ENCODE measurements at regions not wholly inside any gene's neighbourhood (a gene's known extent, or its start where the extent isn't known, plus 50 kb on each side); places are given as distances from the start of the nearest gene placed in this dataset.
"Not testable (repeated sequence)": the region's sequence is repeated elsewhere in the genome, so short reads cannot be mapped to it uniquely, and the experiment has no call there.

DNA sequence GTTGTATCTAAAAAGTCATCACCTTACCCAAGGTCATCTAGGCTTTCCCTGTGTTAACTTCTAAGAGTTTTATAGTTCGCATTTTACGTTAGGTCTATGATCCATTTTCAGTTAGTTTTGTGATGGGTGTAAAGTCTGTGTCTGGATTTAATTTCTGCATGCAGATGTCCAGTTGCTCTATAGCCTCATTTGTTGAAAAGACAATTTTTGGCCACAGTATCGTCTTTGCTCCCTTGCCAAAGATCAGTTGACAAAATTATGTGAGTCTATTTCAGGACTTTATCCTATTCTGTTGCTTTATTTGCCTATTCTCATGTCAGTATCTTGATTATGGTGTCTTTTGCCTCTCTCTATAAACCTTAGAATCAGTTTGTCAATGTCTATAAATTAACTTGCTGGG is 85.1 kb downstream of the METRNL start:
- ChIA-PET CTCF (no interaction called here), POLR2A (ENCODE audit: unreplicated experiment) (no interaction called here)
- intact Hi-C loops (cut with micrococcal nuclease; ENCODE audit: unreplicated experiment) = no loop called here
- Histone ChIP-seq H2AFZ (no peak overlapping the region), H3K9me2 (ENCODE audit: insufficient read depth) (no peaks in the 10 kb centered on the region), H3K79me2 (ENCODE audit: low read depth) (no peaks in the 10 kb centered on the region), H3K36me3 (ENCODE audit: low read depth) (no peaks in the 10 kb centered on the region), H3K27me3 (ENCODE audit: insufficient read depth, low read depth) (no peaks in the 10 kb centered on the region), H3F3A (ENCODE audit: insufficient read depth, low read depth) (no peaks in the 10 kb centered on the region), H3K4me1 (replicated peaks; ENCODE audit: insufficient read depth) (no peaks in the 10 kb centered on the region), H3K4me2 (no peak overlapping the region), H3K4me3 (no peak overlapping the region), H4K20me1 (ENCODE audit: insufficient read depth) (no peaks in the 10 kb centered on the region), H3K27ac (no peak overlapping the region), H3K9me3 (ENCODE audit: insufficient read depth, low read depth) (no peaks in the 10 kb centered on the region)
- no peak for DNase-seq
- no TSS peak for BruUV-seq (replicated peaks)
- TF ChIP-seq, protein P1, sequence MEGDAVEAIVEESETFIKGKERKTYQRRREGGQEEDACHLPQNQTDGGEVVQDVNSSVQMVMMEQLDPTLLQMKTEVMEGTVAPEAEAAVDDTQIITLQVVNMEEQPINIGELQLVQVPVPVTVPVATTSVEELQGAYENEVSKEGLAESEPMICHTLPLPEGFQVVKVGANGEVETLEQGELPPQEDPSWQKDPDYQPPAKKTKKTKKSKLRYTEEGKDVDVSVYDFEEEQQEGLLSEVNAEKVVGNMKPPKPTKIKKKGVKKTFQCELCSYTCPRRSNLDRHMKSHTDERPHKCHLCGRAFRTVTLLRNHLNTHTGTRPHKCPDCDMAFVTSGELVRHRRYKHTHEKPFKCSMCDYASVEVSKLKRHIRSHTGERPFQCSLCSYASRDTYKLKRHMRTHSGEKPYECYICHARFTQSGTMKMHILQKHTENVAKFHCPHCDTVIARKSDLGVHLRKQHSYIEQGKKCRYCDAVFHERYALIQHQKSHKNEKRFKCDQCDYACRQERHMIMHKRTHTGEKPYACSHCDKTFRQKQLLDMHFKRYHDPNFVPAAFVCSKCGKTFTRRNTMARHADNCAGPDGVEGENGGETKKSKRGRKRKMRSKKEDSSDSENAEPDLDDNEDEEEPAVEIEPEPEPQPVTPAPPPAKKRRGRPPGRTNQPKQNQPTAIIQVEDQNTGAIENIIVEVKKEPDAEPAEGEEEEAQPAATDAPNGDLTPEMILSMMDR (conservative IDR thresholded peaks at IDR 0.05) = no peak
- TF ChIP-seq EZH2 (IDR thresholded peaks at IDR 0.05; ENCODE audit: low read depth) = no peak

DNA sequence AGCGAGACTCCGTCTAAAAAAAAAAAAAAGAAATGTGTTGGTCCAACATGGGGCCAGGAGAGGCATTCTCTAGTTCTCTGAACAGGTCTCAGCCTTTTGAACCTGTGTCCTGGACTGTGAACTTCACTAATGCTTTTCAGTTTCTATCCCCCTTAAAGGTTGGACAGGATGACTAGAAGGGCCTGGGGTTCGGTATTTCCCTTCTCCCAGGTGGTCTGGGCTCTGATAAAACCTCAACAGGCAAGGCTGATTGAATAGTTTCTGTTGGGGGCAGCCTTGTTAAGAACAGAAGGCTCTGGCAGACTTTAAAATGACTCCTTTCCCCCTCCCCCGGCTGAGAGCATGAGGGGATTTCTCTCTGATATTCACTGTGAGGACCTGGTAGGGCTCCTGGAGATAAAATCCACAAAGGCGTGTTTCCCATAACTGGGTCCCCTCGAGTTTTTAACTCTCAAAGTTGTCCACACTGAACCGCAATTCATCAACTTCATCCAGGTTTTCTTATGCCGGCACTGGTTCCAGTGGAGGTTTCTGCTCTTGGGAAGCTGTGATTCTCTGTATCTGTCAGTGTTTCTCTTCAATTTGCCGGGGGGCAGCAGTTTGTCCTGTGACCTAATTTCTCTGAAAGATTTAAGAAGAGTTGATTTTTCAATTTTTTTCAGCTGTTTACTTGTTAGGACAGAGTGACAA is 91.3 kb downstream of the METRNL start:
- TF ChIP-seq, protein P1 (conservative IDR thresholded peaks at IDR 0.05) = no peak
- no peak for TF ChIP-seq EZH2 (IDR thresholded peaks at IDR 0.05; ENCODE audit: low read depth)
- H3K9me2 ChIP-seq (ENCODE audit: insufficient read depth) = no peaks in the 10 kb centered on the region
- DNase-seq = no peak
- H3K4me2 ChIP-seq = no peak overlapping the region
- H3K4me1 ChIP-seq (replicated peaks; ENCODE audit: insufficient read depth) = no peaks in the 10 kb centered on the region
- H2AFZ ChIP-seq = no peak overlapping the region
- no peaks in the 10 kb centered on the region for H3K79me2 ChIP-seq (ENCODE audit: low read depth)
- no peaks in the 10 kb centered on the region for H3K36me3 ChIP-seq (ENCODE audit: low read depth)
- H3F3A ChIP-seq (ENCODE audit: insufficient read depth, low read depth) = no peaks in the 10 kb centered on the region
- intact Hi-C loops (cut with micrococcal nuclease; ENCODE audit: unreplicated experiment) = no loop called here
- no peaks in the 10 kb centered on the region for H3K9me3 ChIP-seq (ENCODE audit: insufficient read depth, low read depth)
- H3K27me3 ChIP-seq (ENCODE audit: insufficient read depth, low read depth) = no peaks in the 10 kb centered on the region
- no TSS peak for BruUV-seq (replicated peaks)
- H3K4me3 ChIP-seq = no peak overlapping the region
- H3K27ac ChIP-seq = no peak overlapping the region
- ChIA-PET CTCF (no interaction called here), POLR2A (ENCODE audit: unreplicated experiment) (no interaction called here)
- H4K20me1 ChIP-seq (ENCODE audit: insufficient read depth) = no peaks in the 10 kb centered on the region

DNA sequence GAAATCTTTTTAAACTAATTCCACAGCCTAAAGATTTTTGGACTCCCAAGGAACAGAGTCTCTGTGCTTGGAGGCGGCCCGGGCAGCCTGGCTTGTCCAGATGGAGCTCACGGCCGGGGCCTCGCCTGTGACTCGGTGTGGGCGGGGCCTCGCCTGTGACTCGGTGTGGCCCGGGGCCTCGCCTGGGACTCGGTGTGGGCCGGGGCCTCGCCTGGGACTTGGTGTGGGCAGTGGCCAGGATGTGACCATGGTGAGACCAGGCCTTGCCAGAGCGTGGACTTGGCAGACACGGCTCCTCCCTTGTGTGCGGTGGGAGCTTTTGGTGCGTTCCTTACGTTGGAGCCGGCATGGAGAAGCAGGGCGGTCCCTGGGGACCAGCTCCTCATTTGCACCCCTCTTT is 92.3 kb downstream of the METRNL start:
- H3K27ac ChIP-seq = no peak overlapping the region
- POLR2A ChIA-PET (ENCODE audit: unreplicated experiment) = no interaction called here
- H3K27me3 ChIP-seq (ENCODE audit: insufficient read depth, low read depth) = no peaks in the 10 kb centered on the region
- no peak for DNase-seq
- intact Hi-C loops (cut with micrococcal nuclease; ENCODE audit: unreplicated experiment) = no loop called here
- H3F3A ChIP-seq (ENCODE audit: insufficient read depth, low read depth) = no peaks in the 10 kb centered on the region
- H4K20me1 ChIP-seq (ENCODE audit: insufficient read depth) = no peaks in the 10 kb centered on the region
- H3K4me1 ChIP-seq (replicated peaks; ENCODE audit: insufficient read depth) = no peaks in the 10 kb centered on the region
- BruUV-seq (replicated peaks) = no TSS peak
- no peaks in the 10 kb centered on the region for H3K9me2 ChIP-seq (ENCODE audit: insufficient read depth)
- TF ChIP-seq EZH2 (IDR thresholded peaks at IDR 0.05; ENCODE audit: low read depth) = no peak
- TF ChIP-seq, protein P1 (conservative IDR thresholded peaks at IDR 0.05) = no peak
- no peaks in the 10 kb centered on the region for H3K9me3 ChIP-seq (ENCODE audit: insufficient read depth, low read depth)
- no peak overlapping the region for H2AFZ ChIP-seq
- H3K4me2 ChIP-seq = no peak overlapping the region
- H3K4me3 ChIP-seq = no peak overlapping the region
- no peaks in the 10 kb centered on the region for H3K79me2 ChIP-seq (ENCODE audit: low read depth)
- CTCF ChIA-PET = interaction anchor here (0.6 kb wide), 1 partner anchor 12 kb away, joined by 3 read pairs; no protein-coding TSS in a partner anchor
- no peaks in the 10 kb centered on the region for H3K36me3 ChIP-seq (ENCODE audit: low read depth)

DNA sequence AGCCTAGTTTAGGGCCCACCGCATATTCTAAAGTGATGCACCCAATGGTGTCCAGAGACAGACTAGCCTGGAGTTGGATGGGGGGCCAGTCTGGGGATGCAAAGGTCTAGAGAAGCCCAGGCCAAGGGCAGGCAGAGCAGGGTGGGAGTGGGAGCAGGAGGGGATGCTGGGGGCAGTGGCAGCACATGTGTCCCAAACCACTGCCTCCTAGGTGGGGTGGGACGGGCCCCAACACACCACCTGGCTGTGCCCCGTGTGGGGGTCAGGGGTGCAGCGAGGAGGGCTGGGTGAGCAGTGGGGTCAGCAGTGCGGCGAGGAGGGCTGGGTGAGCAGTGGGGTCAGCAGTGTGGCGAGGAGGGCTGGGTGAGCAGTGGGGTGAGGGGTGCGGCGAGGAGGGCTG is 92.7 kb downstream of the METRNL start:
- H4K20me1 ChIP-seq (ENCODE audit: insufficient read depth); H3K9me2 ChIP-seq (ENCODE audit: insufficient read depth); DNase-seq; H3K4me1 ChIP-seq (replicated peaks; ENCODE audit: insufficient read depth); H3F3A ChIP-seq (ENCODE audit: insufficient read depth, low read depth); H3K4me3 ChIP-seq; H3K27ac ChIP-seq; H3K27me3 ChIP-seq (ENCODE audit: insufficient read depth, low read depth); H3K36me3 ChIP-seq (ENCODE audit: low read depth); intact Hi-C loops (cut with micrococcal nuclease; ENCODE audit: unreplicated experiment); H3K9me3 ChIP-seq (ENCODE audit: insufficient read depth, low read depth); H3K4me2 ChIP-seq; POLR2A ChIA-PET (ENCODE audit: unreplicated experiment); BruUV-seq (replicated peaks); H3K79me2 ChIP-seq (ENCODE audit: low read depth); H2AFZ ChIP-seq: not testable (repeated sequence)
- CTCF ChIA-PET = interaction anchor here (0.6 kb wide), 1 partner anchor 12 kb away, joined by 3 read pairs; no protein-coding TSS in a partner anchor

DNA sequence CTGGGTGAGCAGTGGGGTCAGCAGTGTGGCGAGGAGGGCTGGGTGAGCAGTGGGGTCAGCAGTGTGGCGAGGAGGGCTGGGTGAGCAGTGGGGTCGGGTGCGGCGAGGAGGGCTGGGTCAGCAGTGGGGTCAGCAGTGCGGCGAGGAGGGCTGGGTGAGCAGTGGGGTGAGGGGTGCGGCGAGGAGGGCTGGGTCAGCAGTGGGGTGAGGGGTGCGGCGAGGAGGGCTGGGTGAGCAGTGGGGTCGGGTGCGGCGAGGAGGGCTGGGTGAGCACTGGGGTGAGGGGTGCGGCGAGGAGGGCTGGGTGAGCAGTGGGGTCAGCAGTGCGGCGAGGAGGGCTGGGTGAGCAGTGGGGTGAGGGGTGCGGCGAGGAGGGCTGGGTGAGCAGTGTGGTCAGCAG is 93.2 kb downstream of the METRNL start:
- H2AFZ ChIP-seq; H3K9me3 ChIP-seq (ENCODE audit: insufficient read depth, low read depth); H3F3A ChIP-seq (ENCODE audit: insufficient read depth, low read depth); H3K4me3 ChIP-seq; BruUV-seq (replicated peaks); DNase-seq; H3K36me3 ChIP-seq (ENCODE audit: low read depth); H3K4me2 ChIP-seq; CTCF ChIA-PET; H3K27me3 ChIP-seq (ENCODE audit: insufficient read depth, low read depth); H4K20me1 ChIP-seq (ENCODE audit: insufficient read depth); H3K9me2 ChIP-seq (ENCODE audit: insufficient read depth); intact Hi-C loops (cut with micrococcal nuclease; ENCODE audit: unreplicated experiment); POLR2A ChIA-PET (ENCODE audit: unreplicated experiment); H3K4me1 ChIP-seq (replicated peaks; ENCODE audit: insufficient read depth); H3K27ac ChIP-seq; H3K79me2 ChIP-seq (ENCODE audit: low read depth): not testable (repeated sequence)

Data from PC-9 (cell line).